LNCaP clone FGC (cell line): ENCODE measurements at regions not wholly inside any gene's neighbourhood (a gene's known extent, or its start where the extent isn't known, plus 50 kb on each side); places are given as distances from the start of the nearest gene placed in this dataset.
A peak's percentile ranks its signal among the peaks of the same experiment; 100 is the strongest.

ENCODE experiments used
- DNase-seq: peaks from one replicate; pipeline ENCODE4 v3.0.0-alpha.2; 2011; ENCODE audit warnings: low read depth
- H3K4me3 ChIP-seq: 2 replicates; pipeline ENCODE4 v1.5.1; 2011; ENCODE audit warnings: mild to moderate bottlenecking, low read depth, low read length, control low read depth
- CTCF ChIP-seq: IDR thresholded peaks from 2 replicates; pipeline ENCODE4 v1.5.1; 2012; ENCODE audit warnings: mild to moderate bottlenecking; ENCODE audit not compliant: control insufficient read depth, insufficient read depth; ENCODE audit errors: extremely low read depth

DNA sequence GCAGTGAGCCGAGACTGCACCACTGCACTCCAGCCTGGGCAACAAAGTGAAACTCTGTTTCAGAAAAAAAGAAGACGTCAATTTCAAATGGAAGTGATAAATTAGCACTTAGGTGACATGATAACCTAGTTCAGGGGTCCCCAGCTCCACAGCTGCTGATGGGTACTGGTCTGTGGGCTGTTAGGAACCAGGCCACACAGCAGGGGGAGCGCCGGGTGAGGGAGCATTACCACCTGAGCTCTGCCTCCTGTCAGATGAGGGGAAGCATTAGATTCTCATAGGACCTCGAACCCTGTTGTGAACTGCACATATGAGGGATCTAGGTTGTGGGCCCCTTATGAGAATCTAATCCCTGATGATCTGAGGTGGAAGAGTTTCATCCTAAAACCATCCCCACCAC is 253.0 kb downstream of the FOXL1 start:
- H3K4me3 ChIP-seq, result no peak overlapping the region
- no peak for DNase-seq
- TF ChIP-seq CTCF, result no peak

DNA sequence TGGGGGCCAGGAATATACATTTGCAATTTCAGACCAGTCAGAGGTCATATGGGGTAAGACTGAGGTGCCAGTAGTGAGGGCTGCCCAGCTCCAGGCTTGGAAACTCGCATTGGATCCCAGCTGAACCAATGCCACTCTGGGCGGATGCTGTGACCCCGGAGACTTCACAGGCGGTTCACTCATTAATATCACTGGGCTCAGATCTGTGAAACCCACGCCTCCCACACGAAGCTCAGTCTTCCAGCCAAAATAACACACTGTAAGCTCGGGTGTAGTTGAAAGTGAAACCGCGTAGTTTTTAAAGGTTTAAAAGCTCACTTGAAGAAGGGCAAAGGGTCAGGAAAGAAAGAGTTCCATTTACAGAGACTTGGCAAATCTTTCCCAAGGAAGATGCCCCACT is 254.8 kb downstream of the FOXL1 start:
- DNase-seq, result no peak
- no peak for TF ChIP-seq CTCF
- H3K4me3 ChIP-seq, result no peak overlapping the region

GRCh38 chr16:86834451-86835035 is 256.2 kb downstream of the FOXL1 start:
- no peak overlapping the region for H3K4me3 ChIP-seq
- peak; percentile 25 for TF ChIP-seq CTCF
- no peak for DNase-seq

GRCh38 chr16:86835982-86836381 is 257.6 kb downstream of the FOXL1 start:
- no peak for TF ChIP-seq CTCF
- no peak overlapping the region for H3K4me3 ChIP-seq
- no peak for DNase-seq

GRCh38 chr16:86836503-86837129 is 258.3 kb downstream of the FOXL1 start:
- no peak overlapping the region for H3K4me3 ChIP-seq
- DNase-seq, result no peak
- TF ChIP-seq CTCF, result no peak

GRCh38 chr16:86843812-86844211 is 265.5 kb downstream of the FOXL1 start:
- DNase-seq, result no peak
- TF ChIP-seq CTCF, result no peak

GRCh38 chr16:86844695-86845094 is 266.3 kb downstream of the FOXL1 start:
- peak; percentile 21 for DNase-seq
- no peak overlapping the region for H3K4me3 ChIP-seq
- TF ChIP-seq CTCF, result no peak

More at GRCh38 chr16:86843812-86844211, 265.5 kb downstream of the FOXL1 start:
- no peak overlapping the region for H3K4me3 ChIP-seq
